ENCODE measurements at regions not wholly inside any gene's neighbourhood (a gene's known extent, or its start where the extent isn't known, plus 50 kb on each side); places are given as distances from the start of the nearest gene placed in this dataset.

GRCh38 chr4:1515763-1516162 lies 109.5 kb upstream of the NKX1-1 start:
- H3K36me3 ChIP-seq (ENCODE audit: control insufficient read depth, insufficient read depth, low read length): no peaks in the 10 kb centered on the region
- H3K27ac ChIP-seq (ENCODE audit: low read length): no peak overlapping the region
- no peaks in the 10 kb centered on the region; the same call in 1 of the 2 replicates for H3K4me1 ChIP-seq (ENCODE audit: control insufficient read depth, insufficient read depth, low read length)
- H3K9me3 ChIP-seq (ENCODE audit: control insufficient read depth, insufficient read depth, low read length): no peaks in the 10 kb centered on the region
- WGBS (ENCODE audit: insufficient coverage, insufficient read length): no CpG with 5 or more reads among the region's 5 CpGs
- DNase-seq (ENCODE audit: low read depth, low spot score): no peak
- no peaks in the 10 kb centered on the region for H3K27me3 ChIP-seq (ENCODE audit: control insufficient read depth, insufficient read depth, low read length)
- no peak overlapping the region for H3K4me3 ChIP-seq (ENCODE audit: low read length)

- Histone ChIP-seq H3K4me1 (ENCODE audit: control insufficient read depth, insufficient read depth, low read length) (no peaks in the 10 kb centered on the region; the same call in 1 of the 2 replicates), H3K4me3 (ENCODE audit: low read length) (no peak overlapping the region), H3K27me3 (ENCODE audit: control insufficient read depth, insufficient read depth, low read length) (no peaks in the 10 kb centered on the region), H3K36me3 (ENCODE audit: control insufficient read depth, insufficient read depth, low read length) (no peaks in the 10 kb centered on the region), H3K9me3 (ENCODE audit: control insufficient read depth, insufficient read depth, low read length) (no peaks in the 10 kb centered on the region), H3K27ac (ENCODE audit: low read length) (no peak overlapping the region)
- no peak for DNase-seq (ENCODE audit: low read depth, low spot score)
Observed at GRCh38 chr4:1515156-1515555, 108.9 kb upstream of the NKX1-1 start.

GRCh38 chr4:1514612-1515011 lies 108.4 kb upstream of the NKX1-1 start:
- Histone ChIP-seq H3K27me3 (ENCODE audit: control insufficient read depth, insufficient read depth, low read length) (no peaks in the 10 kb centered on the region), H3K27ac (ENCODE audit: low read length) (no peak overlapping the region), H3K4me3 (ENCODE audit: low read length) (no peak overlapping the region), H3K4me1 (ENCODE audit: control insufficient read depth, insufficient read depth, low read length) (no peaks in the 10 kb centered on the region; the same call in 1 of the 2 replicates), H3K36me3 (ENCODE audit: control insufficient read depth, insufficient read depth, low read length) (no peaks in the 10 kb centered on the region), H3K9me3 (ENCODE audit: control insufficient read depth, insufficient read depth, low read length) (no peaks in the 10 kb centered on the region)
- no peak for DNase-seq (ENCODE audit: low read depth, low spot score)
- no CpG with 5 or more reads among the region's 3 CpGs for WGBS (ENCODE audit: insufficient coverage, insufficient read length)

GRCh38 chr4:1513936-1514483 lies 107.8 kb upstream of the NKX1-1 start:
- H3K4me1 ChIP-seq (ENCODE audit: control insufficient read depth, insufficient read depth, low read length): no peaks in the 10 kb centered on the region; the same call in 1 of the 2 replicates
- H3K9me3 ChIP-seq (ENCODE audit: control insufficient read depth, insufficient read depth, low read length): no peaks in the 10 kb centered on the region
- DNase-seq (ENCODE audit: low read depth, low spot score): no peak
- no peaks in the 10 kb centered on the region for H3K36me3 ChIP-seq (ENCODE audit: control insufficient read depth, insufficient read depth, low read length)
- no peak overlapping the region for H3K27ac ChIP-seq (ENCODE audit: low read length)
- WGBS (ENCODE audit: insufficient coverage, insufficient read length): 100% methylated on average over 1 of the region's 4 CpGs
- H3K4me3 ChIP-seq (ENCODE audit: low read length): no peak overlapping the region
- no peaks in the 10 kb centered on the region for H3K27me3 ChIP-seq (ENCODE audit: control insufficient read depth, insufficient read depth, low read length)

DNA sequence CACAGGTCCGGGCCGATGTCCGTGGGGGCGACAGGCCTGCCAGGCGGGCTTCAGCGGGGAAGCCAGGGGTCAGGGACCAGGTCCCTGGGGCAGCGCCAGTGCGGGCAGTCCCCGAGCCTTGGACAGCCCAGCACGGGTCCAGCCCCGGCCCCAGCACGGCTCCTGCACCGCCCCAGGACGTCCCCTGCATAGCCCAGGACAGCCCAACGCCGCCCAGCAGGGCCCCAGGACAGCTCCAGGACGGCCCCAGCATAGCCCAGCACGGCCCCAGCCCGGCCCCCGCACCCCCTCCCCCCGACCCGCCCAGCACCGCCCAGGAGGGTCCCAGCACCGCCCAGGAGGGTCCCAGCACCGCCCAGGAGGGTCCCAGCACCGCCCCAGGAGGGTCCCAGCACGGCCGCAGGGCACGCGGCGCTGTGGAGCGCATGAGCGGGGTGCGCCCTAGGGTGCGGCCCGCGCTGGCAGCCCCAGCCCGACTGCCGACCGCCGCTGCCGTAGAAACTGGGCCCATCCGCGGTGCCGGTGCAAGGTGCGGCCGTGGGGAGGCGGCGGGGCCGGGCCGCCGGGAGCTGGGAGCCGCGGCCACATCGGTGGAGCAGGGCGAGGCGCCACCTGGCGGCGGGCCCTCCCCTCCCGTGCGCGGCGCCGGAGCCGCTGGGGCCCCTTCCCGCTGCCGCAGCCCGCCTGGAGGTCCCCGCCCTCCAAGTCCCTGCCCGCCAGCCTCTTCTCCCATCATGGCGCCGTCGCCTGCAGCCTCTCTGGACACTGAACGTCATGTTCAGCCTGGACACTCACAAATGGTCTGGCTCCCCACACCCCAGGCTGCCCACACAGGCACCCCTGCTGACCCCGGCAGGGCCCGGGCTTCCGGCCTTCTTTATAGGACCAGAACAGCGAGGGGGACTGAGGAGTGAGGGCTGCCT lies 106.8 kb upstream of the NKX1-1 start:
- no peaks in the 10 kb centered on the region for H3K36me3 ChIP-seq (ENCODE audit: control insufficient read depth, insufficient read depth, low read length)
- no CpG with 5 or more reads among the region's 78 CpGs for WGBS (ENCODE audit: insufficient coverage, insufficient read length)
- DNase-seq (ENCODE audit: low read depth, low spot score): peak; percentile 25
- H3K27ac ChIP-seq (ENCODE audit: low read length): no peak overlapping the region
- no peaks in the 10 kb centered on the region; the same call in 1 of the 2 replicates for H3K4me1 ChIP-seq (ENCODE audit: control insufficient read depth, insufficient read depth, low read length)
- H3K9me3 ChIP-seq (ENCODE audit: control insufficient read depth, insufficient read depth, low read length): no peaks in the 10 kb centered on the region
- no peaks in the 10 kb centered on the region for H3K27me3 ChIP-seq (ENCODE audit: control insufficient read depth, insufficient read depth, low read length)
- peak overlapping the region; percentile 45; the same call in 1 of the 2 replicates for H3K4me3 ChIP-seq (ENCODE audit: low read length)

DNA sequence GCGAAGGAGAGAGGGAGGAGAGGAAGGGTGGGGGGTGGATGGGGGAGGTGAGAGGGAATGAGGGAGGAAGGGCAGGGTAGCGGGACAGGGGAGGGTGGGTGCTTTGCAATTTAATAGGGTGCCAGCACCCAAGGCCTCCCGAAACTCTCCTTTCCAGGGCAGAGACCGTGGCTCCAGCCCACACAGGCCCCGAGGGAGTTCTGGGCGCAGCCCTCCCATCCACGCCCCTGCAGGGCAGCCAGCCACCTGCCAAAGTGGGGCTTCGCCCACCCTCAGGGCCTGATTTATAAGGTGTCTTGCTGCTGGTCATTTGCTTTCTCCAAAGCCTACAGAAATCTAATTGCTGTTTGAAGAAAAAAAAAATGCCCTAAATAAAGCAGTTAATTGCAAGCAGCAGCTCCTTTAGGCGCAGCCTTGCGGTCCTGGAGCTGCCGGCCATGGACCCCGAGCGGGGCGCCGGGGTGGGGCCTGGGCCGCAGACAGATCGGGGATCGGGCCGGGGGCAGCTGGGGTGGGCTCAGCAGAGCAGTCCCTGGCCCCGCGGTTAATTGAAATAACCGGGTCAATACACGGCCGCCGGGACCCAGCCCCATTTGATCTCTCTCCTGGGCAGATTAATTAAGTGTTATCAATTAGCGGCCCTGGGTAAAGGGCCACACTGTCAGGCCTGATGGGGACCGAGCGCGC lies 106.0 kb upstream of the NKX1-1 start:
- Histone ChIP-seq H3K27me3 (ENCODE audit: control insufficient read depth, insufficient read depth, low read length) (no peaks in the 10 kb centered on the region), H3K27ac (ENCODE audit: low read length) (no peak overlapping the region), H3K4me3 (ENCODE audit: low read length) (no peak overlapping the region), H3K9me3 (ENCODE audit: control insufficient read depth, insufficient read depth, low read length) (no peaks in the 10 kb centered on the region), H3K4me1 (ENCODE audit: control insufficient read depth, insufficient read depth, low read length) (no peaks in the 10 kb centered on the region; the same call in 1 of the 2 replicates), H3K36me3 (ENCODE audit: control insufficient read depth, insufficient read depth, low read length) (no peaks in the 10 kb centered on the region)
- no peak for DNase-seq (ENCODE audit: low read depth, low spot score)
- WGBS (ENCODE audit: insufficient coverage, insufficient read length): 100% methylated on average over 1 of the region's 29 CpGs

DNA sequence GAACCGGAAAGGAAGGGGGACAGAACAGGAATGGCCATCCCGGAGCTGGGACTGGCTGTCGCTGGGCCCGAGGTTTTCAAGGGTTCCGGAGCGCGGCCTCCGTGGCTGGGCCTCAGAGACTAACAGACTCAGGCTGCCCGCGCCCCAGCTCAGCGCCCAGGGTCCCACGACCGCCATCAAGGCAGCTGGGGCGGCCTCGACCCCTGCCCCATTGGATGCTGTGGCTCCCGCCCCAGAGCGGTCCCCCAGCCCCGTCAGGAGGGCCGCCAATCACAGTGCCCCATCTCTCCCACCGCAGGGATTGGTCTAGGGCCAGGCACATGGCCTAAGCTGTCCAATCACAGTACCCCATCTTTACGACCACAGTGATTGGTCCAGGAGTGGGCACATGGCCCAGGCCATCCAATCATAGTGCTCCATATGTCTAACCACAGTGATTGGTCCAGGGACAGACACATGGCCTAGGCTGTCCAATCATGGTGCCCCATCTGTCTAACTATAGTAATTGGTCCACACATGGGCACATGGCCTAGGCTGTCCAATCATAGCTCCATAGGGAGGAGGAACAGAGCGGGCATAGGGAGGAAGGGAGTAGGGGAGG lies 105.3 kb upstream of the NKX1-1 start:
- no CpG with 5 or more reads among the region's 22 CpGs for WGBS (ENCODE audit: insufficient coverage, insufficient read length)
- Histone ChIP-seq H3K4me3 (ENCODE audit: low read length) (no peak overlapping the region), H3K27me3 (ENCODE audit: control insufficient read depth, insufficient read depth, low read length) (no peaks in the 10 kb centered on the region), H3K36me3 (ENCODE audit: control insufficient read depth, insufficient read depth, low read length) (no peaks in the 10 kb centered on the region), H3K4me1 (ENCODE audit: control insufficient read depth, insufficient read depth, low read length) (no peaks in the 10 kb centered on the region; the same call in 1 of the 2 replicates), H3K9me3 (ENCODE audit: control insufficient read depth, insufficient read depth, low read length) (no peaks in the 10 kb centered on the region), H3K27ac (ENCODE audit: low read length) (no peak overlapping the region)
- peak; percentile 39 for DNase-seq (ENCODE audit: low read depth, low spot score)

GRCh38 chr4:1510931-1511330 lies 104.7 kb upstream of the NKX1-1 start:
- H3K4me1 ChIP-seq (ENCODE audit: control insufficient read depth, insufficient read depth, low read length): no peaks in the 10 kb centered on the region; the same call in 1 of the 2 replicates
- no peaks in the 10 kb centered on the region for H3K9me3 ChIP-seq (ENCODE audit: control insufficient read depth, insufficient read depth, low read length)
- no CpG with 5 or more reads among the region's 15 CpGs for WGBS (ENCODE audit: insufficient coverage, insufficient read length)
- H3K4me3 ChIP-seq (ENCODE audit: low read length): no peak overlapping the region
- H3K27ac ChIP-seq (ENCODE audit: low read length): no peak overlapping the region
- DNase-seq (ENCODE audit: low read depth, low spot score): no peak
- no peaks in the 10 kb centered on the region for H3K36me3 ChIP-seq (ENCODE audit: control insufficient read depth, insufficient read depth, low read length)
- no peaks in the 10 kb centered on the region for H3K27me3 ChIP-seq (ENCODE audit: control insufficient read depth, insufficient read depth, low read length)

DNA sequence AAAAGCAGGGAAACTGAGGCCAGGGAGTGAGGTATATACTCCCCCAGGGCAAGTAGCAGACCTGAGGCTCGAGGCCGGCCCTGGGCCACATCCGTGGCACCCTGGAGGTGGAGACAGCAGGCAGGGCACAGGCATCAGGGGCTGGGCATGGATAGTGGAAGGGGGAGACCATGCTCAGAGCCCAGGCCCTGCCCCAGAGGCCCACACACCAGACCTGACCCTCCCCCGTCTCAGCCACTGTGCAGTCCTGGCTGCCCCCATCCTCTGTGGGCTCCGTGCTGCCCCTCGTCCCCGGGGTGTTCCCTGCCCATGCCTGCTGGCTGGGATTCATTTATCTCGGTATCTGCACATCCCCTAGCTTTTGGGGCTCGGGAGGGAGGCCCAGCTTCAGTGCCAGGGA lies 103.1 kb upstream of the NKX1-1 start:
- no CpG with 5 or more reads among the region's 9 CpGs for WGBS (ENCODE audit: insufficient coverage, insufficient read length)
- Histone ChIP-seq H3K4me1 (ENCODE audit: control insufficient read depth, insufficient read depth, low read length) (no peaks in the 10 kb centered on the region; the same call in 1 of the 2 replicates), H3K27ac (ENCODE audit: low read length) (no peak overlapping the region), H3K9me3 (ENCODE audit: control insufficient read depth, insufficient read depth, low read length) (no peaks in the 10 kb centered on the region), H3K4me3 (ENCODE audit: low read length) (no peak overlapping the region), H3K27me3 (ENCODE audit: control insufficient read depth, insufficient read depth, low read length) (no peaks in the 10 kb centered on the region), H3K36me3 (ENCODE audit: control insufficient read depth, insufficient read depth, low read length) (no peaks in the 10 kb centered on the region)
- DNase-seq (ENCODE audit: low read depth, low spot score): no peak

Data from iPS DF 6.9 (cell line).